Activated CD8-positive, alpha-beta memory T cell treated with anti-CD3 and anti-CD28 coated beads, Interleukin-2, amount 50 U/mL, for 4 hours (primary cell): ENCODE measurements at regions not wholly inside any gene's neighbourhood (a gene's known extent, or its start where the extent isn't known, plus 50 kb on each side); places are given as distances from the start of the nearest gene placed in this dataset.
"Not testable (repeated sequence)": the region's sequence is repeated elsewhere in the genome, so short reads cannot be mapped to it uniquely, and the experiment has no call there.

Source experiments
- DNase-seq: peaks from one replicate; pipeline ENCODE4 v3.0.0-alpha.2; 2020

DNA sequence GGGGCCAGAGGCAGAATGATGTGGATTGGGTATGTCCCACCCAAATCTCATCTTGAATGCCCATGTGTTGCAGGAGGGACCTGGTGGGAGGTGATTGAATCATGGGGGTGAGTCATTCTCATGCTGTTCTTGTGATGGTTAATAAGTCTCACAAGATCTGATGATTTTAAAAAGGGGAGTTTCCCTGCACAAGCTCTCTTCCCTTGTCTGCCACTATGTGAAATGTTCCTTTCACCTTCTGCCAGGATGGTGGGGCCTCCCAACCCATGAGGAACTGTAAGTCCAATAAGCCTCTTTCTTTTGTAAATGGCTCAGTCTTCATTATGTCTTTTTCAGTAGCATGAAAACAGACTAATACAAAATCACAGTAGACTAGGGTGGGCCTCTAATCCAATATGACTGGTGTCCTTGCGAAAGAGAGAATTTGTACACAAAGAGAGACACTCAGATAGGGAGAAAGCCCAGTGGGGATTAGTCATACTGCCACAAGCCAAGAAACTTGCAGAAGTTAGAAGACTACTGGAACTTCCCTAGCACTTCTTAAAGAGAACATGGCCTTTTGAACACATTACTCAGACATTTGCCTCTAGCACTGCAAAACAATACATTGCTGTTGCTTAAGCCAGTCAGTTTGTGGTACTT, 68.4 kb downstream of the ANXA1 start:
- no peak for DNase-seq

DNA sequence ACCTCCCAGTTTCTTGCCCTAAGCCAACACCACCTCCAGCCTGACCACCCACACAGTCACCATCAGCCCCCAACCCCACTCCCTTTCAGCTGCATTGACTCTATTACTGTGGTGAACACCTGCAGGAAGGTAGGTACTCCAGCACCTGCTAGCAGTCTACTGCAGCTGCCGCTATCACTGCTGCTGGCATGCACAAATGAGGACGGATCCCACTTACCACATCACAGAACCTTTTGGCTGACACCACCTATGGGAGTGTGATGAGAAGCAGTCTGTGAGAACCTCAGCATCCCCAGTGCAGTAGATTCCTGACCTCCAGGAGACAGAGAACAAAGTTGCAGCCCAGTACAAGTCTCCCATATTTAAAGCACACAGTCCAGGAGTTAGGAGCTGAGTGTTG, 71.9 kb downstream of the ANXA1 start:
- DNase-seq: no peak

DNA sequence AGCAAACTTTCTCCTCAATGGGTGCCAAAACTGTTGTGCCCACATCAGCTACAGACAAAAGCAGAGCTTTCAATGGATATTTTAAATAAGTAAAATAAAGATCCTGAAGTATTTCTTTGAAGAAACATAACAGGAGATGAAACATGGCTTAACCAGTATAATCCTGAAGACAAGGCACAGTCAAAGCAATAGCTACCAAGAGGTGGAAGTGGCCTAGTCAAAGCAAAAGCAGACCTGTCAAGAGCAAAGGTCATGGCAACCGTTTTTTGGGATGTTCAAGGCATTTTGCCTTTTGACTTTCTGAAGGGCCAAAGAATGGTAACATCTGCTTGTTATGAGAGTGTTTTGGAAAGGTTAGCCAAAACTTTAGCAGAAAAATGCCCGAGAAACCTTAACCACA, 77.9 kb downstream of the ANXA1 start:
- no peak for DNase-seq

DNA sequence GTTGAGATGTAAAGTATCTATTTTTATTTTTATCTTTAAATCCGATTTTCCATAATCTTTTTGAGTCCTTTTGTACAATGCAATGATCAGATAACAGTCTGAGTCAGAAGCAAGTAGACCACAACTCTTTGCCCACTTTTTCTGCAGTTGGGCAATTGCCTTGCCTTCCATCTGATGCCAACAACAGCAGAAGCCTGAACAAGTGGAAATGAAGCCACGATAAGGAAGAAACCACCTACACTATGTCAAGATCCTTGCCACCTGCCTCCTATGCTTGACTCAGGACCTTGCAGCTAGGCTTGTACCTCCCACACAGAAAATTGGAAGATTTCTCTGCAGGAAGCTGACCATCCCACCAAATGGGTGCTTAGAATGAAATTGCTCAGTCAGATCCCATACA, 78.6 kb downstream of the ANXA1 start:
- no peak for DNase-seq

DNA sequence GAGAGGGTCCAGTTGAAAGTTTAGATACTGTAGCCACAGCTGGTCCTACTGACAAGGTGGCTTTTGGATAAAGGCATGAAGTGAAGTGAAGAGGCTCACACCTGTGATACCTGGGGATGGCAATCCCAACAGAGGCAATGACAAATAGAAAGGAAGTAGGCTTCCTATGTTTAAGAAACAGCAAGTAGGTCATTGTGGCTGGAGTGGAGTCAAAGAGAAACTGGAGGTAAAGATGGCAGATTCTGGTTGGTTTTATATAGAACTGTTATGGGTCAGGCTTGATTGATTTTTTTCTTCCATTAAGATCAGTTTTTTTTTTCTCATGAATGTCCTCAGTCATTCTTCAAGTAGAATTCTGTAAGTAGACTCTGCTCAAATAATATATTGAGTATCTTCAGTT, 79.5 kb downstream of the ANXA1 start:
- DNase-seq: no peak

DNA sequence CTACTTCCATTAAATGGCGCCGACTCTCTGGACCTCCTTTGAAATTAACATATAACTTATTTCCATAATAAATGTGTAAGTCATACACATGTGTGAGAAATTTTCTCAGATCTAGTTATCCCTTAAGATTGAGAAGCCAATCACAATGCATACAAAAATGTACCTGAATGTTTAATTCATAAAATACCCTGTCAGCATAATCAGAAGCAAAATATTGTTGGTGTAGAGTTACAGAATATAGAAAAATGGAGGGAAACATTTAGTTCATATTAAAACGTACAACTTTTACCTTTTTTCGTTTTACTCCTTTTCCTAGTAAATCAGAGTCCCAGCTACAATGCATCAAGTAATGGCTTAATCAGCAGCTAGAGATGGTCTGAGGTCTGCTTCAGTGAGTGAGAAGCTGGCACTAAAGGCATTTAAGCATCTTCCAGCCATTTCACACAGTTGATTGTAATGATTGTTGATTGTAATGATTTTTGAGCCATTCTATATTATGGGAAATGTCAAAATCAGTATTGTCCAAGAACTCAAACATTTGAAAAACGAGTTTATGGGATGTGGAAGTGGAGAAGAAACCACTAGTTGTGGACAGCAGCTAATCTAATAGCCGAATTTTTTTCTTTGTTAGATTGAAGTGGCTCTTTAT, 81.8 kb downstream of the ANXA1 start:
- no peak for DNase-seq

DNA sequence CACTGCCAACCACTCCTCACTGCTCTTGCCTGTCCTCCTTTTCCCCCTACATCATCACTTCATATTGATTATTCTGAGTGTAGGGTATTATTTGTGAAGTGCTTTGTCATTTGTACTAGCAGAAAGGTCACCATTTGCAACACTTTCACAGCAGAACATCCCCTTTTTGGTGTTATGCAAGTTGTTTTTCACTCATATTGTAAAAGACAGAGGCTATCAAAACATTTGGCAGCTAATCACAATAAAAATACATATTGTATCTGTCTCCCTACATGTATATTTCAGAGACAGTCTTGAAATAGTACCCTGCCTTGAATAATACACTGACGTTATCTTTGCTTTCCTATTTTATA, 82.3 kb downstream of the ANXA1 start:
- no peak for DNase-seq

DNA sequence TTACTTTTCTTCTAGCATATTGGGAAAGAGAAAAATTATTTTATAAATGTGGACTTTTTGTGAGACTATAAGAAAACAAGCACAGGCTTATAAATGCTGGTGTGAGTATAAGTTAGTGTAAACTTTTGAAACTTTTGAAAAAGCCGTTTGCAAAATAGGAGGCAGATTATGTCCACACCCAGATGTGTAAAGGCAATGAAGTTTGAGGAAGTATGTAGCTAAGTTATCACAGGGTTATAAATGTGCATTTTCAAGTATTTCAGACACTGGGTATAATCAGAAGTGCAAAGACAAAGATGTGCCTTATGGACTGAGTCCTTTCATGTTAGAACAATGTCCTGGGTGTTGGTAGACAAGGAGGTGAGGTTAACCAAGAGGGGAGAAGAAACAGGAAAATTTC, 85.5 kb downstream of the ANXA1 start:
- no peak for DNase-seq

DNA sequence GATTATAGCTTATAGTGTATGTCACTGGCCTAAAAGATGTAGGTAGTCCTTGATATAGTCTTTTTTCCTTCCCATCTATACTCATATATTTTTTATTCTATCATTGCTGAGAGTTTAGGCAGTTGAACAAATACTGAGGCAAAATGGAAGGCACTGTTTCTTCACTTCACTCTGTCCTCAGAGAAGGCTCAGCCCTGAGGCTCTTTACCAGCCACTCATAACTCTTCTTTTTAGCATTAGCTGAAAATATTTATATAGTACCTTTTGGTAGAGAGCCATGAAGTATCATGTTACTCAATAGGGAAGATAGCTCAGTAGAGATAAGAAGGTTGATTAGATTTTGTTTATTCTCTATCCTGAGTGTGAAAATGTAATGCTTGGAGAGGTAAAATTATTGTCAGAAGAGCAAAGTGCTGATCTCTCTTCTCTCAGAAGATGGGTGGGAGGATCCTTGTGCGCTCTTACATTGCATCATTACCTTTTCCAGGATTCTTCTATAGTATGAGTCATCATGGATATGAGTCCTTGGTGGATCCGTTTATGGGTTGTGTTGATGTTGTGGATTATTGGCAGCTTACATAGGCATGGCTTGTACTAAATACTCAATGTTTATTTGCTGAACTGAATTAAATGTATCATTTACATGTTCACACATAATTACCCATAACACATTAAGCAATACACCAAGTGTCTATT, 88.1 kb downstream of the ANXA1 start:
- DNase-seq: no peak

DNA sequence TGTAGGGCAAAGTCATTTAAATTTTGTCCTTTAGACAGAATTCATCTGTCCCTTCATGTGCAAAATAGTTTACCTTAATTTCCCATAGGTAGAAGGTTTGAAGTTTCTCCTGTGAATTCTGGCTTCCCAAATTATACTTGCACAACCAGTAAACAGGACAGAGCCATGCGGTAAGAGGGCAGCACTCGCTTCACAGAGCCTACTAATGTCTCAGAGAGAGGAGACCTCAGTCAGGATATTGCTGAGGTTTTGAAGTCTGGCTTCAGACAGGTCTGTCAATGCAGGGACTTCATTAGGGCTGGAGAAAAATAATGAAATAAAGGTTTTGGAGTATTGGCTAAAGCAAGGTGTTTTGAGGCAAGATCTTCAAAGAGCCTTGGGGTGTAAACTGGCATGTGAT, 91.4 kb downstream of the ANXA1 start:
- DNase-seq: no peak

DNA sequence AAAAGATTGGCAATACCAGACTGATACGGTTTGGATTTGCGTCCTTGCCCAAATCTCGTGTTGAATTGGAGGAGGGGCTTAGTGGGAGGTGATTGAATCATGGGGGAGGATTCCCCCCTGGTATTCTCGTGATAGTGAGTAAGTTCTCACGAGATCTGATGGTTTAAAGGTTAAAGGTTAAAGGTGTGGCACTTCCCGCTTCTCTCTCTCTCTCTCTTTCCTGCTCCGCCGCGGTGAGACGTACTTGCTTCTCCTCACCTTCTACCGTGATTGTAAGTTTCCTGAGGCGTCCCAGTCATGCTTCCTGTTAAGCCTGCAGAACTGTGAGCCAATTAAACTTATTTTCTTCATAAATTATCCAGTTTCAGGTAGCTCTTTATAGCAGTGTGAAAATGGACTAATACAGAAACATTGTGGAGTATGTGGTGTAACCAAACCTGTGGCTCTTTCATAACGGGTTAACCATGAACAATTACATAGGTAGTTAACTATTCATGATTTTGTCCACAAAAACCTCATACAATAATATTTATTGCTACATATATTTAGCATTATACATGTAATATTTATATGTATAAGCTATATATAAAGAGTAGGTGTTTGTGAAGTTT, 107.5 kb downstream of the ANXA1 start:
- DNase-seq: no peak

DNA sequence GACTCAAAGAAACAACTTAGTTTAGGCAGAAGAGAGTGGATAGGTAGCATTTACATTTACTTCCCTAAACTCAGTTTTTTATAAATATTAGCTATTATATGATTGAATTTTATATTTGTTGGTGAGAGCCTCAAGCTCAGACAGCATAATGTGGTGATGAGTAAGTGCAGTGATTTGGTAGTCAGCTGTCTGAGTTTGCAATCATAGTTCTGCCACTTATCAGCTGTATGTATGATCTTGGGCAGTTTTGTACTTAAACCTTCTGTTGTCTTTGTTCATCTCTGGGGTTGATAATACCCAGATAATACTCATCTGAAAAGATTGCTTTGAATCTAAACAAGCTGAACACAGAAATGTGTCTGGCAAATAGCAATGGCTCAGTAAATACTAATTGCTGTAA, 108.8 kb downstream of the ANXA1 start:
- no peak for DNase-seq

DNA sequence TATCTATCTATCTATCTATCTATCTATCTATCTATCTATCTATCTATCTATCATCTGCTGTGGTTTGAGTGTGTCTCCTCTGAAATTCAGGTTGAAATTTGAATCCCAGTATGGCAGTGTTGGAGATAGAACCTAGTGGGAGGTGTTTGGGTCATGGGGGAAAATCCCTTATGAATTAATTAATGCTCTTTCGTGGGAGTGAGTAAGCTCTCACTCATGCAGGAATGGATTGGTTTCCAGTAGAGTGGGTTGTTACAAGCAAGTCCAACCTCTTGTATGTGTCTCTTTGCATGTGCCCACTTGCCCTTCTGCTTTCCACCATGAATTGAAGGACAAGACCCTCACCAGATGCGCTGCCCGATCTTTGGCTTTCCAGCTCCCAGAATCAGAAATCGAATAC, 113.0 kb downstream of the ANXA1 start:
- DNase-seq: no peak

DNA sequence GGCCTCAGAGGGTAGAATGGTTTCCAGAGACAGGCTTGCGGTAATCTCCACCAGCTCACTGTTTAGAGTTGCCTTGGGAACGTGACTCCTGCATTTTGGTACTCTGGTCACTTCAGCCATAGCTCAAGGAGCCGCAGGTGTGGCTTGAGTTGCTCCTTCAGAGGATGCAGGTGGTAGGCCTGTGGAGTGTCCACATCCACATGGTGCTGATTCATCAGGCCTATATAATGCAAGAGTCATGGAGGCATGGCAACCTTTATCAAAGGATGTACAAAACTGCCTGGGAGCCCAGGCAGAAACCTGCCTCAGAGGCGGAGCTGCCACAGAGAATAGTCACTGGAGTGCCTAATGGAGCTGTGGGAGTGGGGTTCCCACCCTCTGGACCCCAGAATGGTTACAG, 114.2 kb downstream of the ANXA1 start:
- no peak for DNase-seq

DNA sequence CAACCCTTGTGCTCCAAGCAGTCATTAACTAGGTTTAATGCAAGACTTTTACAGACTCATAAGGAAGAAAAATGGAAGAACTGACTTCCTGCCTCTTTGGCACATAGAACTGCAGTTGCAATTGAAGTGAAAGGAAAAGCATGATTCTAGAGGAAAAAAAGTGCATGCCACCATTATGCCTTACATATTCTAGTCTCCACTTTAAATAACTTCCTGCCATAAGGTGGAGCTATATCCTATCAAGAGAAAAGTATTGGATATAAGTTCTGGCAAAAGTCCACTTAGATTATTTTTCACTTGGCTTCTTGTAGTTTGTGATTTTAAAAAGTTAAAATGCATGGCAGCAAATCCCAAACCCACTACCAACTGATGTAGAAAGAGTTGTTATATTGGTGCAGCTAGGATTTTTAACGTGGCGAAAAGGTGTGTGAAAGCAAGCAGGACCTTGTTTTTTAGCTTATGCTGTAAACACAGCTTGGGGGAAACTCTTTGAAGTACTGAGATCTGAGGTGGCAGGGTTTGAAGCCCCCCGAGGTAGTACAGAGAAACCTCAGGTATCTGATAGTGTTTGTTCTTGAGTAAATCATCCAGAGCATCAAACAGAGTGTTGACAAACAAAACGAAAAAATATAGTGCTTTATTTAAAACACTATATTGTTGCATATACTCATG, 117.9 kb downstream of the ANXA1 start:
- no peak for DNase-seq

DNA sequence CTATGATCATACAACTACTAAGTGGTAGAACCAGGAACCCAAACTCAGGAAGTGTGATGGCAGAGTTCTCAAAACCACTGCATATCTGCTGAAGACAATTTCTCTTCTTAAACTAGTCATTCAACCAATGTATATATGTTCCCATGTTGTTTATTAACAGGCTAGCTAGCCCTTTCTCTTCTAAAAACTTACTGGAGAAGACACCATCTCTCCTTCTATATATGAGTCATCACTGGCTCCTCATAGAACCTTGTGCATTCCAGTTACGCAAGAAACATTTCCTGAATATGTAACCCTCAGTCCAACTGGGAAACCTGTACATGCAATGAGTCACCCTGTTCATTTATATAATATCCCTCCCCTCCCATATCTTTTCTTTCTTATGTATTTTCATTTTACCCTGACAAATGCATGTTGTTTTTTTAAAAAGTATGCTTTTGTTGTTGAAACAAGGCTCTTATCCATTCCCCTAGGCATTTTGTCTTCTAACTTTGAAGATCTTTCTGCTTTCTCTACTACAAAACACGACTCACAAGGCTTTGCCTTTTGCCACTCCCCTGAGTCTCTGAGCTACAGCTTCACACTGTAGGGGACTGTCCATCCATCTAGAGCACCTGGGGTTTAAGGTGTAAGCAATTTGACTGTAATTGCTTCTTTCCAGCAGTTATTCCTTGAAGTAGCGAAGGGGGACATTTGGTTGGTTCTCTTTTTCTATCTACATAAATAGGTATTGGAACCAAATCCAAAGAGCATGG, 119.5 kb downstream of the ANXA1 start:
- DNase-seq: no peak

DNA sequence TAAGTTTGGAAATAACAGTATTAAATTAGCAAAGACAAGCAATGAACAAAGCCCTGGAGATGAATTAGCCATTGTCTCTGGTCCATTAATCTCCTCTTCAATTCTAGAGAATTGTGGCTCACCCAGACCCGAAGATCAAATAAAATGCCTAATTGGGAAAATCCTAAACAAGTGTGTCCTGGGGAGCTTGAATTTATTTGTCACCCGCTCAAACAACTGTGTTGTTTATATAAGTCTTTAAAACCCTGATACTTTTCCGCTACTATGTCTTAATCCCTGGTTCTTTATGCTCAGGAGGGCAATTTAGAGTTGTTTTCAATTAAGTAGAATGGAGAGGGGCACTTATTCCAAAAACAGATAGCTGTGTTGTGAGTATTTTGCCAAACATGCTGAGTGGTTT, 128.4 kb downstream of the ANXA1 start:
- DNase-seq: no peak

DNA sequence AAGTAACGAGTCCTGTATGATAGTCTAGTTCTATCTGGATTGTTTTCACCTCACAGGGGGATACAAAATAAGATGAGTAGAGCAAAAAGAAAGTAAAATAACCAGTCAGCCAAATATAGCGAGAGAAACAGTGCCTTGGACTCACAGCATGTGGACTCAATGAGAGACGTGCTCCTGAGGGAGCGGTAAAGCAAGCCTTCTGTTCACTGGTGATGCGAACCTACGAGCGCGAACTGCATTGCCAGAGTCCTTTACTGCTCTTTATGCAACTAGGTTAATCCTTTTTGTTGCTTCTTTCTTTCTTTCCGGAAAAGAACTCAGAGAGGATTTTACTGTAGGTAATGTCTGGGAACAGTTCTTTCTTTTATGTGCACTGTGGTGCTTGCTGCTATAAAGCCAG, 132.7 kb downstream of the ANXA1 start:
- DNase-seq: no peak

DNA sequence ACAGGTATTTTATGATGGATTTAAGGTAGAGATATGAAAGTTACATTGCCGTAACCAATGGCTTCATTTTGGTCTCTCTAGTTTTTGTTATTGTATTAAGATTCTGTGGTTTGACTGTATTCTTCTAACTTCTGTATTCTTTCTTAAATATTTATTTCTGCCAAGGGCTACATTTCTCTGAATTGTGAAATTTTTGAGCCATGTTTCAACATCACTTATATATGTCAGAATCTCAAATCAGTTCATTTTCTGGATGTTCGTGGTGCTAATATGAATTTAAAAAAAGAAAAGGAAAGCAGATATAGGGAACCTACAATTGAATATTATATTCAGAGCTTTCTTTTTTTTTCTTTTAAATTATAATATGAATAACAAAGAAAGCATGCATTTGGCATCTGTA, 142.7 kb downstream of the ANXA1 start:
- DNase-seq: no peak

DNA sequence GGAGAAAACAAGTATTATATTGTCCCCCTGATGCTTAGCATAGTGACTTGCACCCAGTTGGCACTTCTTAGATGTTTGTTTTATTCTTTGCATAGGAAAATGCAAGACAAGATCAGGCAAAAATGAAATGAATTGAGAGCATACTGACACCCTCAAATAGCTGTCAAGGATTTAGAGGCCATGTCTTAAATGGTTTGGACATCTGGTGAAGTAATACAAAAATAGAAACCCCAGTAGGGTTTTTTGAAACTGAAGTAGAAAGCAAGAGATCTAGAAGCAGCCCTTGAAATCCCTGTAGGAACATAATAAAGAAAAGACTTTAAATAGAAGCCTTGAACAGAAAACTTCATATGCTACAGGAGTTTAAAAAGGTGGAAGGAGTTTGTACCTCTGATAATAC, 174.3 kb downstream of the ANXA1 start:
- DNase-seq: no peak

DNA sequence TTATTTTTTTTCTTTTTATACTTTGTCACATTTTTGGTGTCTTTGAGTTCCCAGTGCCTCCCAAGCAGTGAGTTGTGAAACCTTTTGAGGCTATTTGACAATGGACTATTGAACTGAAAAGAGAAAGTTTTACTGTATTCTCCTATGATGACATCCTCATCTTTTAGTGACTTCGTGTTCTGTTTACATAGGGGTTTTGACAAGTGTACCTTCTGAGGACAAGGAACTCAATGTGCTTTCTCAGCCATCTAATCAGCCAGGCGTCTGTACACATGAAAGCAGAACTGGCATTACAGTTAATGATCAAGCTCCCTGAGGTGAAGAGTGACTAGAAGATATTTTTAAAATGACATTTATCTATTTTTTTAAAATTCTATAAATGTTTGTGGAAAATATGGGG, 175.5 kb downstream of the ANXA1 start:
- DNase-seq: no peak

DNA sequence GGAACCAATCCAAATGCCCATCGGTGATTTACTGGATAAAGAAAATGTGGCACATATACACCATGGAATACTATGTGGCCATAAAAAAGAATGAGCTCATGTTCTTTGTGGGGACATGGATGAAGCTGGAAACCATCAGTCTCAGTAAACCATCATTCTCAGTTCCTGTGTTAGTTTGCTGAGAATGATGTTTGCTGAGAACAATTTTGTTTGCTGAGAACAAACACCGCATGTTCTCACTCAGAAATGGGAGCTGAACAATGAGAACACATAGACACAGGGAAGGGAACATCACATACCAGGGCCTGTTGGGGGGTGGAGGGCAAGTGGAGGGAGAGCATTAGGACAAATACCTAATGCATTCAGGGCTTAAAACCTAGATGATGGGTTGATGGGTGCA, 185.5 kb downstream of the ANXA1 start:
- not testable (repeated sequence) for DNase-seq

DNA sequence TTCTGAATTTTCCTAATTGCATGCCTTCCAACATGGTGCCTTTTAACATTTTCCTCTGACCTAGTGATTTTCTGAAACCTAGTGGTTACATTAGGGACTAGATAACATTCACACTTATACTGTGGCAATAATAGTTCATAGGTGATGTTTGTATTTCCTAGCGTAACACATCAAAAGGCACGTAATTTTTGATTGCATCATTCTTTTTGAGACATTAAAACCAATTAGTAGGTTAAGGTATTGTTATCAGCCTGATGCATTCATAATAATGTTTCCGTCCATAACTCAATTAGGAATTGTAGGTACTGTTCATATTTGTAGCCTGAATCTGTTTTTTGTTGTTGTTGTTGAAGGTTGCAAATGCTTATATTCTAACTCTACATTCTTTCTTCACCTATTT, 192.4 kb downstream of the ANXA1 start:
- no peak for DNase-seq
